Endothelial cell (in vitro differentiated cells): ENCODE measurements at regions not wholly inside any gene's neighbourhood (a gene's known extent, or its start where the extent isn't known, plus 50 kb on each side); places are given as distances from the start of the nearest gene placed in this dataset.

Source experiments
- DNase-seq: peaks from one replicate; pipeline ENCODE4 v3.0.0; 2021; ENCODE audit warnings: low spot score
- H3K27ac Mint-ChIP-seq: one replicate; pipeline ENCODE4 v1.8.0; 2021; ENCODE audit warnings: mixed read lengths, inconsistent platforms; ENCODE audit not compliant: unreplicated experiment
- H3K27me3 Mint-ChIP-seq: one replicate; pipeline ENCODE4 v1.8.0; 2021; ENCODE audit warnings: mild to moderate bottlenecking, moderate library complexity, mixed read lengths, inconsistent platforms; ENCODE audit not compliant: unreplicated experiment
- H3K36me3 Mint-ChIP-seq: one replicate; pipeline ENCODE4 v1.8.0; 2021; ENCODE audit warnings: mild to moderate bottlenecking, low read depth, mixed read lengths, inconsistent platforms; ENCODE audit not compliant: unreplicated experiment
- H3K4me1 Mint-ChIP-seq: one replicate; pipeline ENCODE4 v1.8.0; 2021; ENCODE audit warnings: mild to moderate bottlenecking, mixed read lengths, inconsistent platforms; ENCODE audit not compliant: unreplicated experiment
- H3K4me3 Mint-ChIP-seq: one replicate; pipeline ENCODE4 v1.8.0; 2021; ENCODE audit warnings: mild to moderate bottlenecking, mixed read lengths, inconsistent platforms; ENCODE audit not compliant: unreplicated experiment
- H3K9me3 Mint-ChIP-seq: one replicate; pipeline ENCODE4 v1.8.0; 2021; ENCODE audit warnings: mixed read lengths, inconsistent platforms; ENCODE audit not compliant: unreplicated experiment
- CTCF ChIP-seq: fragments of 200-600 bp; sonication (generic); IDR thresholded peaks from one replicate; pipeline ENCODE4 v1.5.0; 2021; ENCODE audit warnings: antibody characterized with exemption; ENCODE audit not compliant: unreplicated experiment

- H3K4me1 Mint-ChIP-seq = no peaks in the 10 kb centered on the region
- H3K4me3 Mint-ChIP-seq = no peak overlapping the region
- H3K36me3 Mint-ChIP-seq = no peaks in the 10 kb centered on the region
- no peaks in the 10 kb centered on the region for H3K27me3 Mint-ChIP-seq
- DNase-seq = no peak
- H3K27ac Mint-ChIP-seq = no peak overlapping the region
- H3K9me3 Mint-ChIP-seq = no peaks in the 10 kb centered on the region
- no peak for TF ChIP-seq CTCF
Observed at GRCh38 chr3:188091746-188092145, 62.2 kb upstream of the LPP start.

GRCh38 chr3:188092648-188093047 is 61.3 kb upstream of the LPP start:
- H3K27me3 Mint-ChIP-seq = no peaks in the 10 kb centered on the region
- no peak overlapping the region for H3K27ac Mint-ChIP-seq
- no peaks in the 10 kb centered on the region for H3K4me1 Mint-ChIP-seq
- H3K36me3 Mint-ChIP-seq = no peaks in the 10 kb centered on the region
- no peaks in the 10 kb centered on the region for H3K9me3 Mint-ChIP-seq
- TF ChIP-seq CTCF = no peak
- DNase-seq = no peak
- no peak overlapping the region for H3K4me3 Mint-ChIP-seq

- Mint-ChIP-seq H3K4me1 (no peaks in the 10 kb centered on the region), H3K36me3 (no peaks in the 10 kb centered on the region), H3K27me3 (no peaks in the 10 kb centered on the region), H3K9me3 (no peaks in the 10 kb centered on the region), H3K27ac (no peak overlapping the region), H3K4me3 (no peak overlapping the region)
- DNase-seq = no peak
- TF ChIP-seq CTCF = no peak
Observed at GRCh38 chr3:188095431-188095830, 58.5 kb upstream of the LPP start.

GRCh38 chr3:188097791-188098190 is 56.2 kb upstream of the LPP start:
- no peaks in the 10 kb centered on the region for H3K36me3 Mint-ChIP-seq
- no peak for DNase-seq
- H3K27me3 Mint-ChIP-seq = no peaks in the 10 kb centered on the region
- no peaks in the 10 kb centered on the region for H3K9me3 Mint-ChIP-seq
- no peaks in the 10 kb centered on the region for H3K4me1 Mint-ChIP-seq
- no peak for TF ChIP-seq CTCF
- no peak overlapping the region for H3K27ac Mint-ChIP-seq
- H3K4me3 Mint-ChIP-seq = no peak overlapping the region

GRCh38 chr3:188099907-188100306 is 54.0 kb upstream of the LPP start:
- Mint-ChIP-seq H3K9me3 (no peaks in the 10 kb centered on the region), H3K36me3 (no peaks in the 10 kb centered on the region), H3K27me3 (no peaks in the 10 kb centered on the region), H3K4me3 (no peak overlapping the region), H3K4me1 (no peaks in the 10 kb centered on the region), H3K27ac (no peak overlapping the region)
- no peak for TF ChIP-seq CTCF
- no peak for DNase-seq
